H54 (cell line): ENCODE measurements at regions not wholly inside any gene's neighbourhood (a gene's known extent, or its start where the extent isn't known, plus 50 kb on each side); places are given as distances from the start of the nearest gene placed in this dataset.
"Not testable (repeated sequence)": the region's sequence is repeated elsewhere in the genome, so short reads cannot be mapped to it uniquely, and the experiment has no call there.

Experiments used
- DNase-seq: peaks from one replicate; pipeline ENCODE4 v3.0.0; 2011; ENCODE audit warnings: low spot score, mixed read lengths; ENCODE audit not compliant: insufficient read length
- FAIRE-seq: peaks from 3 replicates; lab custom pipeline; 2011; peaks lifted over from hg19 to GRCh38; lab: Jason Lieb, UNC
- POLR2A ChIP-seq: IDR thresholded peaks from 2 replicates; pipeline ENCODE4 v1.6.1; 2011; ENCODE audit warnings: low read depth, mild to moderate bottlenecking, low read length

DNA sequence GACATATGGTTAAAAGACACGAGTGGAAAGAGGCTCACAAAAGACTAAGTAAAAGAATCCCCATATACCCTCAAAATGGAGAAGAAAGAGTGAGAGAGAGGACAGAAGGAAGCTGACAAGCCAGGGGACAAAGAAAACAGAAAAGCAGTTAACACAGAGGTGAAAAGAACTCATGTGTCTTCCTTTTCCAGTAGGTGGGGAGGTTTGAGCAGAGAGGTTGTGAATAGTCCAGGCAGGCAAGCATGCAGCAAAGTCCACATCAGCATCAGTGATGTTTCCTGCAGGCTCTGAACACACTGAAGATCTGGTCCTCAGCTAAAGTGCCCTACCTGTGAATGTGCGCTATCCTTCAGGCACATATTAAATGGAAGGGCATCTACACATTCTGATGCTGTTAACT lies 196.5 kb upstream of the IRAK1BP1 start:
- FAIRE-seq (no peak), DNase-seq (no peak)
- no peak for TF ChIP-seq POLR2A

GRCh38 chr6:78676069-78677007 lies 191.0 kb upstream of the IRAK1BP1 start:
- not testable (repeated sequence) for DNase-seq, FAIRE-seq

GRCh38 chr6:78688668-78689067 lies 178.7 kb upstream of the IRAK1BP1 start:
- no peak for FAIRE-seq
- no peak for TF ChIP-seq POLR2A
- no peak for DNase-seq

DNA sequence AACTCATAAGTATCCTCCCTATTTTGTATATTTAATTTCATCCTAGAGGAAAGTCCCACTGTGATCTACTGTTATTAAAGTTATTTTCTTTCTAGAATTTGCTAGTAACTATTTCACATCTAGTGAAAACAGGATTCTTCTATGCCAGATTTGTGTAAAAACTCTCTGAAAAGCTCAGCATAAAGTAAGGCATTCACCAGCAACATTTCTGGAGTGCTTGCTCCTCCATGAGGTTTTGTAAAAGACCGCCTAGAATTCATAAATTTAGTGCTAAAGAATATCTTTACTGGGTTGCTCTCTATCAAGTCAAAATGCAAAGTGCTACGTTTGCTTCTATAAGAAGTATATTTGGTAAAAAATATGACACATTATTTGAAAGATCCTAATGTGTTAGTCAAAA lies 173.5 kb upstream of the IRAK1BP1 start:
- FAIRE-seq (no peak), DNase-seq (no peak)

GRCh38 chr6:78694628-78695027 lies 172.7 kb upstream of the IRAK1BP1 start:
- not testable (repeated sequence) for FAIRE-seq, DNase-seq

More for the DNA sequence above, 173.5 kb upstream of the IRAK1BP1 start:
- no peak for TF ChIP-seq POLR2A

DNA sequence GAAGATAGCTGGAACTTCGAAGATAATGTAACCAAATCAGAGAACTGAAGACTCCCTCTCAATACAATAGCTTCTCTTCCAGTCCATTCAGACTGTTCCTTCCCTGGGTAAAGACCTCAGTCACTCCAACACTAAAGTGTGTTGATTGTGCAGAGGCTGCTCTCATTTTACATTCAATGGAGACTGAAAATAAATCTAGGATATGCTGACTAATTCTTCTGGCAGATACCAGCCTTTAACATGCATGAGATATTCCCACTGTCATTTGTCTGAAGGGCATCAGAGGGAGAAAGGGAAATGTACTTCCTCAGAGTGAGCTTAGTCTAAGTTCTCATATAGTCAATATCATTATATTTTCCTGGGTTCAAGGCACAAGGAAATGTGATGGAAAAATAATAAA lies 166.4 kb upstream of the IRAK1BP1 start:
- FAIRE-seq (no peak), DNase-seq (no peak)
- TF ChIP-seq POLR2A: no peak

GRCh38 chr6:78701407-78701806 lies 165.9 kb upstream of the IRAK1BP1 start:
- FAIRE-seq (no peak), DNase-seq (no peak)
- TF ChIP-seq POLR2A: no peak

DNA sequence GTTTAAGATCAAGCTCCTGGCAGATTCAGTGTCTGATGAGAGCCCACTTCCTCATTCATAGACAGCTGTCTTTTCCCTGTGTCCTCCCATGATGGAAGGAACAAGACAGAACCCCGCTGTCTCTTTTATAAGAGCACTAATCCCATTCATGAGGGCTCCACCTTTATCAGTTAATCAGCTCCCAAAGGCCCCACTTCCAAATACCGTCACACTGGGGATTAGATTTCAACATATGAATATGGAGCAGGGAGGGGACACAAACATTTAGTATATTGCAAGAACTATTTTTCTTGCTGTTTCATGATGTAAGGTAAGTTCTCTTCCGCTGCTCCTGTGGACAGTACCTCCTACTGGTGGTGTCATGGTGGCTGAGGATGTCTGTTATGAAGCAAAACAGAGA lies 158.3 kb upstream of the IRAK1BP1 start:
- no peak for FAIRE-seq

GRCh38 chr6:78713564-78713963 lies 153.8 kb upstream of the IRAK1BP1 start:
- no peak for FAIRE-seq
- TF ChIP-seq POLR2A: no peak
- no peak for DNase-seq

More for the DNA sequence above, 158.3 kb upstream of the IRAK1BP1 start:
- TF ChIP-seq POLR2A: no peak
- no peak for DNase-seq

DNA sequence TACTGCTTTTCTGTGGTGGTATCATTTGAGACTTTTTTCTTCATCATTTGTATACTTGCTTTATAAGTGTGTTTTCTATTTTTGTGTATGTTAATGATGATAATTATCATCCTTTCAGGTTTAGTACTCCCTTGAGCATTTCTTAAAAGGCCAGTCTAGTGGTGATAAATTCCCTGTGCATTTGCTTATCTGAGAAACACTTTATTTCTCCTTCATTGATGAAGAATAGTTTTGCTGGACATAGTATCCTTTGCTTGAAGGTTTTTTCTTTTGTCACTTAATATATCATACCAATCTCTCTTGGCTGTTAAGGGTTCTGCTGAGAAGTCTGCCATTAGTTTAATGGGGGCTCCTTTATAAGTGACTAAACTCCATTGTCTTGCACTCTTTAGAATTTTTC lies 123.2 kb upstream of the IRAK1BP1 start:
- FAIRE-seq: no peak
- DNase-seq: no peak
- TF ChIP-seq POLR2A: no peak

DNA sequence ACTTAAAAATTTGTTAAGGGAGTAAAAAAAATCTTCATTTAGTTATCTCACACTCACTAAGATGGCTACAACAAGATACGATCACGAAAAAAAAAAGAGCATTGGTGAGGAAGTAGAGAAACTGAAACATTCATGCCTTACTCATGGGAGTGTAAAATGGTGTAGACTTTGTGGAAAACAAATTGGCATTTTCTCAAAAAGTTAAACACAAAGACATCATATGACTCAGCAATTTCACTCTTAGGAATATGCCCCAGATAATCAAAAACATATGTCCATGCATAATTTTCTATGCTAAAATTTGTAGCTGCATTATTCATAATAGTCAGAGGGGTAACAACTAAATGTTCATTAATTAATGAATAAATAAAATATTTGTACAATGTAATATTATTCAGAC lies 120.9 kb upstream of the IRAK1BP1 start:
- no peak for TF ChIP-seq POLR2A
- no peak for DNase-seq
- FAIRE-seq: no peak

DNA sequence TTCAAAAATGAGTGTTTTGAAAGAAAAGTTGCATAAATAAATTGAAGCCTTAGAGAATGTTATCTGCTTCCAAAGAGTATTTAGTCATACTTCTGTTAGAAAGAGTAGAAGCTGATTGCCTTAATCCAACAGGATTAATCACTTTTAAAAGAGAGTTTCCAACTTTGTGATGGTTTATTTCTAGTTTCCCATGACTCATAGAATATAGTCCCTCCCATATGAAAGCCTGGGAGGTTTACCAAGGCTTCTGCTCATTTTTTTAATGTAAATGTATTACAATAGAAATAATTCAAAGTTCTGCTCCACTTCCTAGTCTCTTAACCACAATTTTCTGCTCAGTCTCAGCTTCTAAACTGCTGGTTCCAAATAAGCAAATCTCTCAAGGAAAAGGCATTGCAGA lies 118.0 kb upstream of the IRAK1BP1 start:
- FAIRE-seq (no peak), DNase-seq (no peak)
- TF ChIP-seq POLR2A: no peak

DNA sequence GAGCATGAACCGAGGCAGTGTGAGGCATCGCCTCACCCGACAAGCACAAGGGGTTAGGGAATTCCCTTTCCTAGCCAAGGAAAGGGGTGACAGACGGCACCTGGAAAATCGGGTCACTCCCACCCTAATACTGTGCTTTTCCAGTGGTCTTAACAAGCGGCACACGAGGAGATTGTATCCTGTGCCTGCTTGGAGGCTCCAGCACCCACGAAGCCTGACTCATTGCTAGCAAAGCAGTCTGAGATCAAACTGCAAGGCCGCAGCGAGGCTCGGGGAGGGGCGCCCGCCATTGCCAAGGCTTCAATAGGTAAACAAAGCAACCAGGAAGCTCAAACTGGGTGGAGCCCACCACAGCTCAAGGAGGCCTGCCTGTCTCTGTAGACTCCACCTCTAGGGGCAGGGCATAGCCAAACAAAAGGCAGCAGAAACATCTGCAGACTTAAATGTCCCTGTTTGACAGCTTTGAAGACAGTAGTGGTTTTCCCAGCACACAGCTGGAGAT lies 109.0 kb upstream of the IRAK1BP1 start:
- FAIRE-seq, DNase-seq: not testable (repeated sequence)

- FAIRE-seq (no peak), DNase-seq (no peak)
- no peak for TF ChIP-seq POLR2A
Observed at GRCh38 chr6:78768271-78768670, 99.1 kb upstream of the IRAK1BP1 start.

GRCh38 chr6:78770765-78771164 lies 96.6 kb upstream of the IRAK1BP1 start:
- FAIRE-seq: no peak
- DNase-seq: no peak
- TF ChIP-seq POLR2A: no peak
